ENCODE measurements at regions not wholly inside any gene's neighbourhood (a gene's known extent, or its start where the extent isn't known, plus 50 kb on each side); places are given as distances from the start of the nearest gene placed in this dataset.
"Not testable (repeated sequence)": the region's sequence is repeated elsewhere in the genome, so short reads cannot be mapped to it uniquely, and the experiment has no call there.

DNA sequence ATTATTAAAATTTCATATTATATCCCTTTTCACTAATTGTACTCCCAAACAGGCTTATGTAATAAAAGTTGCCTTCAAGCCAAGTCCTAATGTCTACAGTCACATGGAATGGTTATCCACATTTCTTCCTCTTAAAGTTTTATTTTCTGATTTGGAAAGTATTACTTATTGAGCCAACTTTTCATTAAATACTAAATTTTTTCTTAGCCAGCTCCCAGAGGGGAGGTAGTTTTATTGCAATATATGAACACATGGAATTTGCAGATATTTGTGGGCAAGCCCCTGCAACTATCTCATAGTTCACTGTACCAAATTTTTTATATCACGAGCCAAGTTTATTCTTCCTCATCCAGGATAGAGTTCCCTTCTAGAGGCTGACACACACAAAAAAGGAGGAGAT lies 332.8 kb upstream of the PTGER4 start:
- no peak for DNase-seq

DNA sequence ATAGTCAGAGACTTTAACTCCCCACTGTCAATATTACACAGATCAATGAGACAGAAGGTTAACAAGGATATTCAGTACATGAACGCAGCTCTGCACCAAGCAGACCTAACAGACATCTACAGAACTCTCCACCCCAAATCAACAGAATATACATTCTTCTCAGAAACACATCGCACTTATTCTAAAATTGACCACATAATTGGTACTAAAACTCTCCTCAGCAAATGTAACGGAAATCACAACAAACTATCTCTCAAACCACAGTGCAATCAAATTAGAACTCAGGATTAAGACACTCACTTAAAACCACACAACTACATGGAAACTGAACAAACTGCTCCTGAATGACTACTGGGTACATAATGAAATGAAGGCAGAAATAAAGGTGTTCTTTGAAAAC lies 341.3 kb upstream of the PTGER4 start:
- not testable (repeated sequence) for DNase-seq

DNA sequence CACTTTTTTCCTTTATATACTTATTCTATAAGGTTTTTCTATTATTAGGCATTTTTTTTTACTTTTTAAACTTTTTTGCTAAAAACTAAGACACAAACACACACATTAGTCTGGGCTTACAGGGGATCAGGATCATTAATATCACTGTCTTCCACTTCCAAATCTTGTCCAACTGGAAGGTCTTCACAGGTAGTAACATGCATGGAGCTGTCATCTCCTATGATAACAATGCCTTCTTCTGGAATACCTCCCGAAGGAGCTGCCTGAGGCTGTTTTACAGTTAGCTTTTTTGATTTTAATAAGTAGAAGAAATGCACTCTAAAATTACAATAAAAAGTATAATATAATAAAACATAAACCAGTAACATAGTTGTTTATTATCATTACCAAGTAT lies 345.5 kb upstream of the PTGER4 start:
- no peak for DNase-seq

- no peak for DNase-seq
Measured at GRCh38 chr5:40333459-40334241, 346.1 kb upstream of the PTGER4 start.

DNA sequence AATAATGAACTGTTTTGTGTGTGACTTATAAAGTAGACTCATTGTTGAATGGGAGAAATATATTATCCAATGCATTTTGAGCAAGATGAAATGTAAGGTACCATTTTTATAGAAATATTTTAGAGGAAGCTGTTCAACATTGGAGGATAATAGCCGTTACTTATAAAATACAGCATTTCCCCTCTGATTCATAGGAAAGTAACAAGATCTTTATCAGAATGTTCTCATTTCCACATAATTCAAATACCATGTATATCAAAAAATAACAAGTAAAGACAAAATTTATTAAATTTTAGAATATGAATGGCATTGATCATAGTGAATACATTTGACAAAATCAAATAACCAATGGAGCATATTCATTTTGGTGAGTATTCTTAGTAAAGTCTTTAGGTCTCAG lies 346.7 kb upstream of the PTGER4 start:
- DNase-seq, result no peak

DNA sequence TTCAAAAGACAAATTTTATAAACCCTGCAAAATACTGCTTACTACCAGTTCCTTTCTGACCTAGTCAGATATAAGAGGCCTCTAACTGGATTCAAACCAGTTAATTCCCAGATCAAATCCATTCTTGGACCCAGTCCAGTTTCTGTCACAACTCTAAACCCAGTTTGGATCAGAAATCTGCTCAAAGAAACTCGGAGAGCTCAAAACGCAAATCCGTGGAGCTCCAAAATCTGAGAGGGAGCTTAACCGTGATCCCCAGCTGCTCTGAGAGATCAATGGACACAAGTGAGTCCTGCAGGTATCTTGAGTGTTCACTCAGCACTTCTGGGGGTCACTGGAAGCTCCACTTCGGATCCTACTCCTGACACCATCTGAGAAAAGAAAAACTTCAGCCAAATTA lies 348.1 kb upstream of the PTGER4 start:
- no peak for DNase-seq

- DNase-seq, result no peak
Measured at GRCh38 chr5:40321514-40321913, 358.2 kb upstream of the PTGER4 start.

DNA sequence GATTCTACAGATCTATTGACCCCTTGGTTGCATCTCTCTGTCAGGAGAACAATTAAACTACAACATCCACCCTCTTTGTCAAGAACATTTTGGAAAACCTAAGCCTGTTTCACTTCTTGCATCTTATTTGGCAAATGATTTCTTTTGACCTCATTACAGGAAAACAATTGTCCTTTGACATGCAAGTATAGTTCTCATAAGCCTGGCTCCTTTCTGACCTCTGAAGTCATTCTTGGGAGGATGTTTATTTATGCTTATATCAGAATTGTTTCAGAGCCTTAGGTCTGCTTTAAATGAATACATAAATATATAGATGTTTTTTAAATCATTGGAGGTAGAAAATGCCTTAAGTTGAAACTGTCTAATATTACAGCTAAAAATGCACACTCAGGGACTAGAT lies 361.3 kb upstream of the PTGER4 start:
- DNase-seq, result no peak

DNA sequence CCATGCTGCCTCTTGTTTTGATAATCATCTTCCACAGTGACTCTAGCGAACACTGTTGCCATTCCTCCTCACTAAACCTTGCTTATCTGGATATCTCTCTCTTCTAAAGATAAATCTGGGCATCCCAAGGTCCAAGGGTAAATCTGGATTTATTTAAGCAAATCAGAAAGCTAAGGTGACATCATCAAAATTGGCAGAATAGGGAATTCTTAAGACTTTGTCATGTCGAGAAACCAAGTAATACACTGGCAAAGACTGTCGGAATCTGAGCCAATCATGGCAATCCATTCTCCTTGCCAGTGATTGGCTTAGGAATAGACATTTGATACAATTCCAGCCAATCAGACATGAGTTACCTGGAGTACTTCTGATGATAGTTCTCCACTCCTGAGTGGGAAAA lies 362.7 kb upstream of the PTGER4 start:
- no peak for DNase-seq

DNA sequence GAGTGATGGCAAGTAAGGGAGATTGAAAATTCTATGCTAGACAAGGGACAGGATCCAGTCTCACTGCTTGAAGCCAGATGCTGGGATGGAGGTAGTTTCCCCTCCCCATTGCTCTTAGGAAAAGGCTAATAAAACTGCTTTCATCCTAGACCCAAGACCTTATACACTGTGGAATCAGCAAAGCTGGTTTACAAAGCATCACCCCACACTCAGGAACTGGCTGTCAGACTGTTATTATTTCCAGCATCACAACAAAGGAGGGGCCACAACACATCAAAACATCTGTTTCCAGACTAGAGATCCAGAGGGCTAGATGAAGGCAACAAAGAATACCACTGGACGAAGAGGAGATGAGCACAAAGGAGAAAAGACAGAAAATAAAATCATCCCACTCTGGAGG lies 364.6 kb upstream of the PTGER4 start:
- DNase-seq, result no peak

- no peak for DNase-seq
Measured at GRCh38 chr5:40314275-40314674, 365.4 kb upstream of the PTGER4 start.

DNA sequence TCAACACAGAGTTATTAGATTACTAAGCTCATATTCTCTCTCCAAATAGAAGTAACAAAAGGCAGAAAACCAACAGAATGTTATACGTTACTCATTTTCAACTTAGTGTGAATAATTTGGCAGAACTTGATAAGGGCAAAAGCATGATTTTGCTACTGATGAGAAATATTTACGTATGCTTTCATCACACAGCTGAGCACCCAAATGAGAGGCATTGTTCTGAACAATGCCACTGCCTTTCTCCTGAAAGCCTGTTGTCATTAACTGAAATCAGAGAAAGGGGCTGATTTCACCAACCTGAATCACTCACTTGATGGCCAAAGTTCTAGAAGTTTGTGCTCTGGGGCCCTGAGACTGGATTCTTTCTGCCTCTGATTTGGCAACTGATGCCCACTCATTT lies 367.5 kb upstream of the PTGER4 start:
- DNase-seq, result no peak

- no peak for DNase-seq
Measured at GRCh38 chr5:40309851-40310250, 369.9 kb upstream of the PTGER4 start.

- DNase-seq, result no peak
Measured at GRCh38 chr5:40308867-40309266, 370.8 kb upstream of the PTGER4 start.

DNA sequence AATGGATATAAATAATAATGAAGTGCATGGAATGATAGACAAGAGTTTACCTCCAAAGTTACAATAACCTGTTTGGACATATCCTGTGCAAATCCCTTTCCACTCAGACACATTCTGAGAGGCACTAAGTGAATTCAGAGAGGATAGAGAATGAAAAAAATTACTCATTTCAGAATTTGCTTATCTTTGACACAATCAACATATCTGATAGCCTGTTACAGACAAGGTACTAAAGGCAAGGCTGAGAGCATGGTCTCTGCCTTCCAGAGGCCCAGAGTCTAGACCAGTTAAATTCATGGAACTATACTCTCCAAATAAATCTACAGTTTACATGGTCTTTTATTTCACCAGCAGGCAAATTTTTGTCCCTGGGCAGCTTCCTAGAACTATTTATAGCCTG lies 371.8 kb upstream of the PTGER4 start:
- no peak for DNase-seq

DNA sequence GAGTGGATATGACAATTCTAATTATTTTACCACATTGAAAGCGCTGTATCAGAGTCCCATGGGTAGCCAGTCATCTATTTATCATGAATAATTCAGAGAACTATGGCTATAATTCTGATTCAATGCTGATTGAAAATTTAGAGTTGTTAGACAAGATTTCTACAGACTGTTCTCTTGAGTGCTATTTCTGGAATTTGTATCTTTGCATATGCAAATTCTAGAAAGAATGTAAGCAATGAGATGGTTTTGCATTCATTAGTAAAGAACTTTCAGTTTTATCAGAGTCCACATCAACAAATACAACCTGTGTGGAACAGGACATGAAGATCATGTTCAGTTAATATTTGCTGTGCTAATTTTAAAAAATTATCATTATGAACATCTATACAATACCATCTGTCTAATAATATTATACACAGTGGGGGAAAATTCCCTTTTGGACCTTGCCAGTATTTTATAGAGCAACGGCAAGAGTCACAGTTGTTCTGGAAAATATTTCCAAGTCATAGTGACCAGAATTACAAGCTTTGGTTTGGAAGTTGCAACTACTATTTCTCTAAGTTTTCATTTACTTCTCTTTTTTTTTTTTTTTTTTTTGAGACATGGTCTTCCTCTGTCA lies 372.7 kb upstream of the PTGER4 start:
- DNase-seq, result no peak

DNA sequence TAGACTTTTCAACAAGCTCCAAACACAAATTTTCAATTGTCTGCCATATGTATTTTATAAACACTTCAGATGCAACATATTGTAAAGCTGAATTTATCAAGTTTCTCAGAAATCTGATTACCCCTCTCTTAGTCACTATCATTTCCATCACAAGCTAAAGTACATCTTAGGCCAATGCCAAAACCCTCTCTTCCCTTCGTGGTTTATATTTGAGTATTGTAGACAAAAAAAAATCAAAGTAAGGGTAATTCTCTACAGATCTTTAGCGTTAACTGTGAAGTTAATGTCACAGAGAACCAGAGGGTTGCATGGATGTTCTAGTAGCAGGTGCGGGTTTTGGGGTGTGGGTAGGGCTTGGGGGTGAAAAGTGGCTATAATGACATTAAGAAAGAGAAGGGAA lies 387.7 kb upstream of the PTGER4 start:
- no peak for DNase-seq

DNA sequence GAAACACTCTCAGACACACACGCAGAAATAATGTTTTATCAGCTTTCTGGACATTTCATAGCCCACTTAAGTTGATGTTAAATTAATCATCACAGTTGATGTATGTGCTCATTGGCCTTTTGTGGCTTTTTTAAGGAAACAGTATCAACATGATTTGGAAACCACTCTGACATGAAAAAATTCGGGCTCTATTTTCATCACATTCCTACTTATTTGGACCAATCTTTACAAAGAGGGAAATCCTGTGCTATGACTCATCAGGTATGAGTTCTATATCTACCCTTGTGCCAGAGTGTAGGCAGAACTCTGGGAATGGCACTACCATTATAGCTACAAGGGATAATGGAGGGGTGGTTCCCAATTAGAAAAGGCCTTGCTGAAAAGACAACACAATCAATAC lies 388.4 kb upstream of the PTGER4 start:
- no peak for DNase-seq

DNA sequence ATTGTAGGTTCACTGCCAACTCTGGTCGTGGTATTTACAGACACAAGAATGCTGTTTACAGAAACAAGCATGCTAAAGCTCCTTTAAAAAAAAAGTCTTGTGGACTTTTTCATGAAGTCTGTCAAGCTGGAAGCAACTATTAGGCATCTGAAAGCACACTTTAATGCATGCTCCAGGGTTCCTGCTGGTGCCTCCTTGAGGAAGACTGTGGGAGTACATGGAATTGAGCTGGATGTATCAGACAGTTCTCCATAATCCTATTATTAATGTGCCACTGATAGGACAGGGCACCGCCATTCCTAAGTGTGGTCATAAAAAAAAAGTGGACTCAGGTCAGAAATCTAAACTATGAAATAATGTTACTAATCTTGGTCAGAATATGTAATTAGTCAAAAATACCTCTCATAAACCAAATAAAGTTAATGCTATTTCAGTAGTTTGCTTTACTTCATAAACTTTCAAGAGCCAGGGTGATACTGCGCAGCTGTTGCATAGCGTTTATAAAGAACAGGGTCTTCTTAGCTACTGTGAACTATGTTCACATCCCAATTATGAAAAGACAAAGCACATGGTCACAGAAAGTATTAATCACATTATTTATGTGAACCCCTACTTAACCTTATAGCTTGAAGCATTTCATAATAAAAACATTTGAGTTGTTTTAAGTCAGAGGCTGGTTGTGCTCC lies 390.8 kb upstream of the PTGER4 start:
- DNase-seq, result no peak

- DNase-seq, result no peak
Measured at GRCh38 chr5:40284863-40285262, 394.9 kb upstream of the PTGER4 start.

DNA sequence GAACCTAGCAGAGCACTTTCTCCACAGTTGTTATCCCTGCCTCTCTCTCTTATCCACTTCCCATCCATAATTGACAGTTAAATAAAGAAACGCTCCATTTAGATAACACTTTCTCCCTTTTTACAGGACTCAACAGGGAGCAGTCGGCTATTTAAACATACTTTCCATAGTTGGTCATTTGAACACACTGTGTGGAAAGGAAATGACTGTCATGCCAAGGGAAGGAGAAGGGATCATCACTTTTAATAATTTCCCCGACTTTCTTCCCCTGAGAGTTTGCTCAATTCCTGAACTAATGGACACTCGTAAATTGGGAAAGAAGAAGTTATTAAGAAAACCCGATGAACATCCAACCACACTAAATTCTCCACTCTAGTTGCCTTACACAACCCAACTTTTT lies 400.8 kb upstream of the PTGER4 start:
- no peak for DNase-seq

GRCh38 chr5:40277161-40277906 lies 402.4 kb upstream of the PTGER4 start:
- DNase-seq, result no peak

DNA sequence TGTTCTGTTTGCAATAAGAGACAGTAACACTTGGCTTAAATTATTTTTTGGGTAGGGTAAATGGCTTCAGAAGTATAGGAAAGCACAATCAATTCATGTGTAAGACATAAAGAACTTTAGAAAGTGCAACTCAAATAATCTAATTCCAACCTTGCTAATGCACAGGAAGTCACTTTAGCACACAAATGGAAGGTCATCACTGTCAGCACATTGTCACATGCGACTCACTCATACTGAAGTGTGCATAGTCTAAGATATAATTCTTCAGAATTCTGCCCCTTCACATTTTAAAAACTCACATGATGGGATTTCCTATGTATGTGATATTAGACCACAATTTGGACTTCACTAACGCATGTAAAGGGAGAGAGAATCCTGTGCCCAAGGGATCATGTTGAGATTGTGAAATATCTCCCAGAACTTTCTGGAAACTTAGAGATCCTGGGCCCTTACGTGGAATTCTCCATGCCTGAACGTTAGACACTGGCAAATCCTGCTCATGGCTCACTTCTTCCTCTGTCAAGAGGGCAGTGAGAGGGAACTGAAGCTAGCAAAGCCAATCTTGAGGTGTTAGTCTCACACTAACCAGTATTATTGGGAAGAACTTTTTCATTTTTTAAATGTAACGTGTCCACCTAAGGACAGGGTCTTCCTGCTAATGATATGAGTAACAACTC lies 403.2 kb upstream of the PTGER4 start:
- no peak for DNase-seq

All from SHP77 treated with DMSO at 0.1 percent for 48 hours (cell line).